Activated naive CD8-positive, alpha-beta T cell (primary cell): ENCODE measurements at regions not wholly inside any gene's neighbourhood (a gene's known extent, or its start where the extent isn't known, plus 50 kb on each side); places are given as distances from the start of the nearest gene placed in this dataset.

Experiments
- H3K27ac Mint-ChIP-seq: one replicate; pipeline ENCODE4 v1.8.0; 2021; ENCODE audit warnings: mixed read lengths
- H3K27me3 Mint-ChIP-seq: one replicate; pipeline ENCODE4 v1.8.0; 2021; ENCODE audit warnings: mixed read lengths
- H3K36me3 Mint-ChIP-seq: one replicate; pipeline ENCODE4 v1.8.0; 2021; ENCODE audit warnings: mixed read lengths
- H3K4me1 Mint-ChIP-seq: one replicate; pipeline ENCODE4 v1.8.0; 2021; ENCODE audit warnings: low read depth, mixed read lengths
- H3K4me3 Mint-ChIP-seq: one replicate; pipeline ENCODE4 v1.8.0; 2021; ENCODE audit warnings: mild to moderate bottlenecking, mixed read lengths
- H3K9me3 Mint-ChIP-seq: one replicate; pipeline ENCODE4 v1.8.0; 2021; ENCODE audit warnings: low read depth, mixed read lengths

DNA sequence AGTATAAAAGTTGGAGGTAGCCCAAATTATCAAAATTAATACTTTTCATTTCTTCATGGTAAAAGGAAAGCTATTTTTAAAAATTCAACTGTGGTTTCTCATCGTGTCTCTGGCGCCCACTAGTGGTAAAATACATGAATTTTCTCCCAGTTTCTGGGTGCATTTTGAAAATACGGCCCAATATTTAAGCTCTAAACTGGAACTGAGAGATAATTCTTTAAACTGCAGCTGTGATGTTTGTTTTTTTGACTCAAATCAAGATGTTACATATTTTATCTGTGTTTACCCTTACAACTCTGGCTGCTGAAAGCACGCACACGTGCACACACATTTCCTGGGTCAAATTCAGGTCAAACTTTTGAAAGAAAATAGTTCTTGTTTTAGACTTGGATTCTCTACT lies 123.9 kb upstream of the ACSL4 start:
- no peaks in the 10 kb centered on the region for H3K4me1 Mint-ChIP-seq
- H3K27ac Mint-ChIP-seq: no peak overlapping the region
- H3K36me3 Mint-ChIP-seq: no peaks in the 10 kb centered on the region
- H3K4me3 Mint-ChIP-seq: no peak overlapping the region
- no peaks in the 10 kb centered on the region for H3K27me3 Mint-ChIP-seq
- peaks cover 7% of the 10 kb centered on the region for H3K9me3 Mint-ChIP-seq

DNA sequence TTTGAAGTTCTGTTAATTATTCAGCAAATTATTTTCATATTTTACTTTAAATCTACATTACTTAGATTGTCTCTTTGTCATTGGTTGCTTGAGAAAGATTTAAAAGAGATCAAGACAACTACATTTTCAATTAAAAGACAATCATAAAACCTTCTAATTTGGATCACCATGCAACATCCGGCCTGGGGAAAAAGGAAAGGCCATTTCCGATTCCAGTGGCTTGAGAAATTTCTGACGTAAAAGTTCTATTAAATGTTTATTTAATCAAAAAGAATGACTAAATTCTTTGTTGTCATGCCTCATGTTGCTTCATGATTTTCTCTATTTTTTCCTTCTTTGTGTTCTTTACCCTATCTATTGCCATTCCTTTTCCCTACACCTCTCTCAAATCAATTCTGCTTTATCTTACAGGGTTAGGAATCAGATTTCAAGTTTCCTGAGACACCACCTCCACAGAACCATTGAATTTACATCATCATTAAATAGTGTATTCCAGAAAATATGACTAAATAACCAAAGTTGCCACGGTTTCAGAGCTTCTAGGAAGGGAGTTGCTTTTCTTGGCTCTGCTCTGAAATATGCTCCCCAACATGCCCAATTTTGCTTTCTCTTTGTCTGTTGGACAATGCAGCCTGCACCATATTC lies 124.6 kb upstream of the ACSL4 start:
- Mint-ChIP-seq H3K27me3 (no peaks in the 10 kb centered on the region), H3K9me3 (peaks cover 7% of the 10 kb centered on the region), H3K27ac (no peak overlapping the region), H3K36me3 (no peaks in the 10 kb centered on the region), H3K4me1 (no peaks in the 10 kb centered on the region), H3K4me3 (no peak overlapping the region)

GRCh38 chrX:109858602-109859341 lies 125.7 kb upstream of the ACSL4 start:
- Mint-ChIP-seq H3K36me3 (no peaks in the 10 kb centered on the region), H3K4me1 (no peaks in the 10 kb centered on the region), H3K27ac (no peak overlapping the region), H3K27me3 (no peaks in the 10 kb centered on the region), H3K9me3 (peaks cover 6% of the 10 kb centered on the region), H3K4me3 (no peak overlapping the region)

DNA sequence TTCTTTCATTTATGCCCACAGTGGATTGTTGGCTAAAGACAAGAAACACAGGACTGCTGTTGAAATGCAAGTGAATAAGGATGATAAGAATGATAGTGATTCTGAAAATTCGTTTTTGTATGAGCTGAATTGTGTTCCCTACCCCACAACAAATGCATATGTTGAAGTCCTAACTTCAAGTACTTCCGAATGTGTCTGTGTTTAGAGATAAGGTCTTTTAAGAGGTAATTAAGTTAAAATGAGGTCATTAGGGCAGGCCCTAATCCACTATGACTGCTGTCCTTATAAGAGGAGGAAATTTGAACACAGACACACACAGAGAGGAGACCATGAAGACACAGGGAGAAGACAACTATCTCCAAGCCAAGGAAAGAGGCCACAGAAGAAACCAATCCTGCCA lies 126.6 kb upstream of the ACSL4 start:
- Mint-ChIP-seq H3K27me3 (no peaks in the 10 kb centered on the region), H3K36me3 (no peaks in the 10 kb centered on the region), H3K27ac (no peak overlapping the region), H3K9me3 (no peaks in the 10 kb centered on the region), H3K4me1 (no peaks in the 10 kb centered on the region), H3K4me3 (no peak overlapping the region)

GRCh38 chrX:109862433-109862832 lies 129.4 kb upstream of the ACSL4 start:
- H3K4me3 Mint-ChIP-seq: no peak overlapping the region

GRCh38 chrX:109863811-109864210 lies 130.8 kb upstream of the ACSL4 start:
- H3K27ac Mint-ChIP-seq: no peak overlapping the region
- no peaks in the 10 kb centered on the region for H3K27me3 Mint-ChIP-seq
- no peak overlapping the region for H3K4me3 Mint-ChIP-seq
- no peaks in the 10 kb centered on the region for H3K9me3 Mint-ChIP-seq
- no peaks in the 10 kb centered on the region for H3K36me3 Mint-ChIP-seq
- no peaks in the 10 kb centered on the region for H3K4me1 Mint-ChIP-seq

More at GRCh38 chrX:109862433-109862832, 129.4 kb upstream of the ACSL4 start:
- no peaks in the 10 kb centered on the region for H3K27me3 Mint-ChIP-seq
- H3K27ac Mint-ChIP-seq: no peak overlapping the region
- no peaks in the 10 kb centered on the region for H3K9me3 Mint-ChIP-seq
- H3K36me3 Mint-ChIP-seq: no peaks in the 10 kb centered on the region
- no peaks in the 10 kb centered on the region for H3K4me1 Mint-ChIP-seq

DNA sequence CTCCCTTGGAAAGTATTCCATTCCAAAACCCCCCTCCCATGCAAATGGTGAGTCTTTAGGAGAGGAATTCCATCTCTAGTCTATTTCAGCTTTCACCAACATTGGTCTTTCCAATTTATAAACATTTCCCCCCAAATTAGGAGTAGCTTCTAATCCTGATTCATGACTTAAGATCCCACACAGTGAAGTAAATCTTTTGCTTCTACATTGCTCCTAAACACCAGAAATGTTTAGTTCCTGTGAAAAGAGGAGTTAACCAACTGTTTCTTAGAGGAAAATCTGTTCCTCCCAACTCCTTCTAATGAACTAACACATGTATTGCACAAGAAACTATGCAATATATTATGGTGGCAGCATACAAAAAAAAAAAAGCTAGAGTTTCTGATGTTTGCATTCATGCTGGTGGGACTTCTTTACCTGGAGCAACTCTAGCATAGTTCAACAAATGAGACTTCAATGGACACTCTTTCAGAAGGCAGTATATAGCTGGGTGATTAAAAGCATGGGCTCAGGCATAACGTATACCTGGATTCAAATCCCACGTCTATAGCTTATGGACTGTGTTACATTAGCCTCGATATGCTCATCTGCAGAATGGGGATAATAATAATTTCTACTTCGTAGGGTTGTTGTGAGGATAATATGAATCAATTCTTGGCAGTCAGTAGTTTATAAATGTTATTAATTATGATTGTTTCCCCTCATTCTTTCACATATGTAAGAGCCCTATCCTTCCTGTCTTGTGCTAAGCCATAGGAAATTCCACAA lies 131.6 kb upstream of the TMEM164 start:
- H3K27ac Mint-ChIP-seq: no peak overlapping the region
- H3K27me3 Mint-ChIP-seq: no peaks in the 10 kb centered on the region
- H3K4me1 Mint-ChIP-seq: no peaks in the 10 kb centered on the region
- H3K9me3 Mint-ChIP-seq: no peaks in the 10 kb centered on the region
- H3K36me3 Mint-ChIP-seq: no peaks in the 10 kb centered on the region
- H3K4me3 Mint-ChIP-seq: no peak overlapping the region

- H3K27me3 Mint-ChIP-seq: no peaks in the 10 kb centered on the region
- no peaks in the 10 kb centered on the region for H3K4me1 Mint-ChIP-seq
- no peaks in the 10 kb centered on the region for H3K9me3 Mint-ChIP-seq
- H3K4me3 Mint-ChIP-seq: no peak overlapping the region
- no peaks in the 10 kb centered on the region for H3K36me3 Mint-ChIP-seq
- H3K27ac Mint-ChIP-seq: no peak overlapping the region
Measured at GRCh38 chrX:109872021-109872732, 130.7 kb upstream of the TMEM164 start.

DNA sequence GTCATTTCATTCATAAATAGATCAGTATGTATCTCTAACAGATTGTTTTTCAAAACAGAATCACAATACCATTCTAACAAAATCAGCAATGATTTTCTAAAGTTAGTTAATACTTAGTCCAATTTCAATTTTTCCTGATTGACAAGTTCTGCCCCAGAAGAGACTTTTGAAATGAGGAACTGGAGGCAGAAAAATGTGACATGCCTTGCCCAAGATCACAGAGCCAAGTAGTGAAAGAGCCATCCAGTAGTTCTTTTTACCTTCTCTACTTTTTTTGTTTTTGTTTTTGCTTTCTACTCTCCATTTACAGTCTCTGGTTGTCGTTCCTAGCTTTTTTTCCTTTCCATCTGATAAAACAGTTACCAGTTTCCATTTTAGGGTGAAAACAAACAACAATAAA lies 129.3 kb upstream of the TMEM164 start:
- Mint-ChIP-seq H3K36me3 (no peaks in the 10 kb centered on the region), H3K27me3 (no peaks in the 10 kb centered on the region), H3K9me3 (no peaks in the 10 kb centered on the region), H3K4me1 (no peaks in the 10 kb centered on the region), H3K27ac (no peak overlapping the region), H3K4me3 (no peak overlapping the region)

GRCh38 chrX:109873983-109874382 lies 128.9 kb upstream of the TMEM164 start:
- H3K9me3 Mint-ChIP-seq: no peaks in the 10 kb centered on the region

DNA sequence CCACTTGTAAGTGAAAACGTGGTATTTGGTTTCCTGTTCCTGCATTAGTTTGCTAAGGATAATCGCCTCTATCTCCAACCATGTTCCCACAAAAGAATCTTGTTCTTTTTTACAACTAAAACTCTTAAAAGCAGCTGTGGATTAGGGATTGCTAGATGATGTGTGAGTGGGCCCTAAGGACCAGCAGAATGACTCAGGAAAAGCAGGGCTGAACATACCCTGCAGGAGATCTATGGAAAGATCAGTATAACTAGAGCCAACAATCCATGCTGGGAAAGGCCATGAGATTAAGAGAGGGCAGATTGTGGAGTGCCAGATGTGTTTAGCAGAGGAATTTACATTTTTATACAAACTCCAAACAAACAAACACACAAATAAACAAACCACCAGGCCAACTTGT lies 128.4 kb upstream of the TMEM164 start:
- no peaks in the 10 kb centered on the region for H3K9me3 Mint-ChIP-seq
- no peak overlapping the region for H3K4me3 Mint-ChIP-seq
- no peaks in the 10 kb centered on the region for H3K27me3 Mint-ChIP-seq
- no peaks in the 10 kb centered on the region for H3K4me1 Mint-ChIP-seq
- H3K27ac Mint-ChIP-seq: no peak overlapping the region
- no peaks in the 10 kb centered on the region for H3K36me3 Mint-ChIP-seq

More at GRCh38 chrX:109873983-109874382, 128.9 kb upstream of the TMEM164 start:
- Mint-ChIP-seq H3K4me1 (no peaks in the 10 kb centered on the region), H3K36me3 (no peaks in the 10 kb centered on the region), H3K27ac (no peak overlapping the region), H3K27me3 (no peaks in the 10 kb centered on the region), H3K4me3 (no peak overlapping the region)

GRCh38 chrX:109875831-109876230 lies 127.1 kb upstream of the TMEM164 start:
- H3K27ac Mint-ChIP-seq: no peak overlapping the region
- no peaks in the 10 kb centered on the region for H3K27me3 Mint-ChIP-seq
- H3K4me3 Mint-ChIP-seq: no peak overlapping the region
- no peaks in the 10 kb centered on the region for H3K4me1 Mint-ChIP-seq
- H3K36me3 Mint-ChIP-seq: no peaks in the 10 kb centered on the region
- no peaks in the 10 kb centered on the region for H3K9me3 Mint-ChIP-seq

GRCh38 chrX:109878236-109878635 lies 124.7 kb upstream of the TMEM164 start:
- no peak overlapping the region for H3K27ac Mint-ChIP-seq
- no peak overlapping the region for H3K4me3 Mint-ChIP-seq
- H3K27me3 Mint-ChIP-seq: no peaks in the 10 kb centered on the region
- H3K36me3 Mint-ChIP-seq: no peaks in the 10 kb centered on the region
- H3K4me1 Mint-ChIP-seq: no peaks in the 10 kb centered on the region
- H3K9me3 Mint-ChIP-seq: no peaks in the 10 kb centered on the region

GRCh38 chrX:109879991-109880390 lies 122.9 kb upstream of the TMEM164 start:
- no peaks in the 10 kb centered on the region for H3K36me3 Mint-ChIP-seq
- H3K9me3 Mint-ChIP-seq: no peaks in the 10 kb centered on the region
- no peaks in the 10 kb centered on the region for H3K4me1 Mint-ChIP-seq
- no peak overlapping the region for H3K4me3 Mint-ChIP-seq
- H3K27me3 Mint-ChIP-seq: no peaks in the 10 kb centered on the region
- H3K27ac Mint-ChIP-seq: no peak overlapping the region

- Mint-ChIP-seq H3K27ac (peak overlapping the region; percentile 38), H3K36me3 (no peaks in the 10 kb centered on the region), H3K4me3 (no peak overlapping the region), H3K27me3 (no peaks in the 10 kb centered on the region), H3K9me3 (no peaks in the 10 kb centered on the region), H3K4me1 (no peaks in the 10 kb centered on the region)
Measured at GRCh38 chrX:109880629-109881028, 122.3 kb upstream of the TMEM164 start.
